IgD-negative memory B cell (primary cell): ENCODE measurements at regions not wholly inside any gene's neighbourhood (a gene's known extent, or its start where the extent isn't known, plus 50 kb on each side); places are given as distances from the start of the nearest gene placed in this dataset.
"Not testable (repeated sequence)": the region's sequence is repeated elsewhere in the genome, so short reads cannot be mapped to it uniquely, and the experiment has no call there.

Experiments used
- H3K27ac Mint-ChIP-seq, 3 donors: one replicate each; pipeline ENCODE4 v1.8.0; 2020 to 2022; ENCODE audit warnings: mild to moderate bottlenecking in 3 of 3, mixed read lengths in 3 of 3, moderate library complexity in 1 of 3
- H3K27me3 Mint-ChIP-seq: one replicate; pipeline ENCODE4 v1.8.0; 2021; ENCODE audit warnings: mixed read lengths
- H3K36me3 Mint-ChIP-seq: one replicate; pipeline ENCODE4 v1.8.0; 2020; ENCODE audit warnings: mild to moderate bottlenecking, mixed read lengths
- H3K4me1 Mint-ChIP-seq, 3 donors: one replicate each; pipeline ENCODE4 v1.8.0; 2020 to 2022; ENCODE audit warnings: mixed read lengths in 3 of 3, mild to moderate bottlenecking in 1 of 3
- H3K4me3 Mint-ChIP-seq, 4 donors: one replicate each; pipeline ENCODE4 v1.8.0; 2020 to 2022; ENCODE audit warnings: mild to moderate bottlenecking in 4 of 4, mixed read lengths in 4 of 4, moderate library complexity in 3 of 4
- H3K9me3 Mint-ChIP-seq, 3 donors: one replicate each; pipeline ENCODE4 v1.8.0; 2020 to 2021; ENCODE audit warnings: mixed read lengths in 3 of 3, mild to moderate bottlenecking in 1 of 3

- Mint-ChIP-seq H3K36me3 (no peaks in the 10 kb centered on the region), H3K27me3 (no peaks in the 10 kb centered on the region), H3K27ac (no peak overlapping the region), H3K9me3 (peaks cover 0 to 5% (median 2%) of the 10 kb centered on the region in 3 donors), H3K4me3 (no peak overlapping the region), H3K4me1 (peaks cover 0 to 2% (median 0%) of the 10 kb centered on the region in 3 donors)
Measured at GRCh38 chr1:72954943-72955342, 672.6 kb upstream of the NEGR1 start.

- not testable (repeated sequence) for H3K9me3 Mint-ChIP-seq, H3K27me3 Mint-ChIP-seq, H3K27ac Mint-ChIP-seq, H3K36me3 Mint-ChIP-seq, H3K4me1 Mint-ChIP-seq, H3K4me3 Mint-ChIP-seq
Measured at GRCh38 chr1:72950900-72951299, 668.6 kb upstream of the NEGR1 start.

- Mint-ChIP-seq H3K36me3 (no peaks in the 10 kb centered on the region), H3K9me3 (peaks cover 0 to 5% (median 3%) of the 10 kb centered on the region in 3 donors), H3K27me3 (no peaks in the 10 kb centered on the region), H3K4me1 (peaks cover 0 to 2% (median 0%) of the 10 kb centered on the region in 3 donors), H3K4me3 (no peak overlapping the region), H3K27ac (no peak overlapping the region)
Measured at GRCh38 chr1:72946903-72947499, 664.7 kb upstream of the NEGR1 start.

- Mint-ChIP-seq H3K27ac (no peak overlapping the region), H3K27me3 (no peaks in the 10 kb centered on the region), H3K9me3 (peaks cover 1 to 3% (median 2%) of the 10 kb centered on the region in 3 donors), H3K4me1 (no peaks in the 10 kb centered on the region), H3K4me3 (no peak overlapping the region), H3K36me3 (no peaks in the 10 kb centered on the region)
Measured at GRCh38 chr1:72942008-72942407, 659.7 kb upstream of the NEGR1 start.

GRCh38 chr1:72938408-72938807 lies 656.1 kb upstream of the NEGR1 start:
- Mint-ChIP-seq H3K36me3 (no peaks in the 10 kb centered on the region), H3K4me3 (no peak overlapping the region), H3K27ac (no peak overlapping the region), H3K4me1 (no peaks in the 10 kb centered on the region), H3K9me3 (peaks cover 0 to 1% (median 0%) of the 10 kb centered on the region in 3 donors), H3K27me3 (no peaks in the 10 kb centered on the region)

- Mint-ChIP-seq H3K36me3 (no peaks in the 10 kb centered on the region), H3K4me1 (no peaks in the 10 kb centered on the region), H3K27ac (no peak overlapping the region), H3K27me3 (no peaks in the 10 kb centered on the region), H3K9me3 (peaks cover 0 to 1% (median 0%) of the 10 kb centered on the region in 3 donors), H3K4me3 (no peak overlapping the region)
Measured at GRCh38 chr1:72937905-72938304, 655.6 kb upstream of the NEGR1 start.

GRCh38 chr1:72936942-72937341 lies 654.6 kb upstream of the NEGR1 start:
- H3K4me3 Mint-ChIP-seq, result no peak overlapping the region
- H3K36me3 Mint-ChIP-seq, result no peaks in the 10 kb centered on the region
- no peak overlapping the region for H3K27ac Mint-ChIP-seq
- no peaks in the 10 kb centered on the region for H3K4me1 Mint-ChIP-seq
- no peaks in the 10 kb centered on the region for H3K27me3 Mint-ChIP-seq
- peaks cover 0 to 1% (median 0%) of the 10 kb centered on the region in 3 donors for H3K9me3 Mint-ChIP-seq

- Mint-ChIP-seq H3K4me1 (no peaks in the 10 kb centered on the region), H3K36me3 (no peaks in the 10 kb centered on the region), H3K27ac (no peak overlapping the region), H3K4me3 (no peak overlapping the region), H3K27me3 (no peaks in the 10 kb centered on the region), H3K9me3 (peaks cover 0 to 1% (median 0%) of the 10 kb centered on the region in 3 donors)
Measured at GRCh38 chr1:72936151-72936740, 653.9 kb upstream of the NEGR1 start.

- Mint-ChIP-seq H3K9me3 (peaks cover 0 to 5% (median 2%) of the 10 kb centered on the region in 3 donors), H3K4me1 (no peaks in the 10 kb centered on the region), H3K36me3 (no peaks in the 10 kb centered on the region), H3K27me3 (no peaks in the 10 kb centered on the region), H3K4me3 (no peak overlapping the region), H3K27ac (no peak overlapping the region)
Measured at GRCh38 chr1:72932025-72932424, 649.7 kb upstream of the NEGR1 start.

- Mint-ChIP-seq H3K4me1 (no peaks in the 10 kb centered on the region), H3K4me3 (no peak overlapping the region), H3K9me3 (peaks cover 0 to 5% (median 2%) of the 10 kb centered on the region in 3 donors), H3K36me3 (no peaks in the 10 kb centered on the region), H3K27me3 (no peaks in the 10 kb centered on the region), H3K27ac (no peak overlapping the region)
Measured at GRCh38 chr1:72930528-72930927, 648.2 kb upstream of the NEGR1 start.

- H3K9me3 Mint-ChIP-seq, result peaks cover 0 to 2% (median 0%) of the 10 kb centered on the region in 3 donors
- H3K4me1 Mint-ChIP-seq, result no peaks in the 10 kb centered on the region
- H3K27ac Mint-ChIP-seq, result no peak overlapping the region
- H3K36me3 Mint-ChIP-seq, result no peaks in the 10 kb centered on the region
- no peaks in the 10 kb centered on the region for H3K27me3 Mint-ChIP-seq
- H3K4me3 Mint-ChIP-seq, result no peak overlapping the region
Measured at GRCh38 chr1:72918940-72919339, 636.6 kb upstream of the NEGR1 start.

GRCh38 chr1:72917920-72918319 lies 635.6 kb upstream of the NEGR1 start:
- no peak overlapping the region for H3K27ac Mint-ChIP-seq
- peaks cover 0 to 2% (median 0%) of the 10 kb centered on the region in 3 donors for H3K9me3 Mint-ChIP-seq
- no peaks in the 10 kb centered on the region for H3K4me1 Mint-ChIP-seq
- H3K36me3 Mint-ChIP-seq, result no peaks in the 10 kb centered on the region
- H3K27me3 Mint-ChIP-seq, result no peaks in the 10 kb centered on the region
- no peak overlapping the region for H3K4me3 Mint-ChIP-seq

- no peaks in the 10 kb centered on the region for H3K27me3 Mint-ChIP-seq
- no peaks in the 10 kb centered on the region for H3K4me1 Mint-ChIP-seq
- no peak overlapping the region for H3K27ac Mint-ChIP-seq
- no peak overlapping the region for H3K4me3 Mint-ChIP-seq
- peaks cover 0 to 3% (median 2%) of the 10 kb centered on the region in 3 donors for H3K9me3 Mint-ChIP-seq
- H3K36me3 Mint-ChIP-seq, result no peaks in the 10 kb centered on the region
Measured at GRCh38 chr1:72915581-72915980, 633.2 kb upstream of the NEGR1 start.

- H3K27me3 Mint-ChIP-seq, result no peaks in the 10 kb centered on the region
- peaks cover 0 to 8% (median 7%) of the 10 kb centered on the region in 3 donors for H3K9me3 Mint-ChIP-seq
- peaks cover 2% of the 10 kb centered on the region for H3K36me3 Mint-ChIP-seq
- no peaks in the 10 kb centered on the region for H3K4me1 Mint-ChIP-seq
- no peak overlapping the region for H3K4me3 Mint-ChIP-seq
- no peak overlapping the region for H3K27ac Mint-ChIP-seq
Measured at GRCh38 chr1:72911656-72912055, 629.3 kb upstream of the NEGR1 start.

- Mint-ChIP-seq H3K4me1 (no peaks in the 10 kb centered on the region), H3K27me3 (no peaks in the 10 kb centered on the region), H3K4me3 (no peak overlapping the region), H3K9me3 (peaks cover 0 to 1% (median 1%) of the 10 kb centered on the region in 3 donors), H3K36me3 (no peaks in the 10 kb centered on the region), H3K27ac (no peak overlapping the region)
Measured at GRCh38 chr1:72896256-72896655, 613.9 kb upstream of the NEGR1 start.

GRCh38 chr1:72892461-72892860 lies 610.1 kb upstream of the NEGR1 start:
- no peak overlapping the region for H3K4me3 Mint-ChIP-seq
- no peaks in the 10 kb centered on the region for H3K4me1 Mint-ChIP-seq
- H3K27me3 Mint-ChIP-seq, result no peaks in the 10 kb centered on the region
- H3K9me3 Mint-ChIP-seq, result peaks cover 0 to 4% (median 0%) of the 10 kb centered on the region in 3 donors
- no peak overlapping the region for H3K27ac Mint-ChIP-seq
- H3K36me3 Mint-ChIP-seq, result no peaks in the 10 kb centered on the region
